ENCODE measurements at regions not wholly inside any gene's neighbourhood (a gene's known extent, or its start where the extent isn't known, plus 50 kb on each side); places are given as distances from the start of the nearest gene placed in this dataset.

DNA sequence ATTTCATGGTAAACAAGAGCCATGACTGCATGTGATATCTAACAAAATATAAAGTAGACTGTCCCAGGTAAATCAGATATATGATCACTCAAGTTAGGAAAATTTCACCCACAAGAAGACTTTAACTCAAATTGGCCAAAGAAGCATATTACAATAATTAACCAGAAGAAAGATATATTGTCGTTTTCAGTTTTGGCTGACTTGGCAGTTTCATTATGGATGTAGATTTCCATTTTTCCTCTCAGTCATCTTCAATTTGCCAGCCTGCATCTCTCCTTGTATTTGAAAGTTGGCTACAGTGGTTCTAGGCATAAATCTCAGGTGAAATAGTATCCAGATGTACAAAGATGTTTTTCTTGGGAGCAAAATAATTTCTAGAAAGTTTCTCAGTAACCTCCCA is 761.6 kb downstream of the LRFN5 start:
- Histone ChIP-seq H3K9ac (ENCODE audit: low read length) (no peak overlapping the region), H3K23ac (ENCODE audit: low read length in 2 of 2) (no peak overlapping the region), H3K14ac (ENCODE audit: low read length in 2 of 2) (no peak overlapping the region), H2BK12ac (ENCODE audit: low read length in 2 of 2) (no peak overlapping the region), H3K18ac (ENCODE audit: low read depth in 1 of 2, low read length in 2 of 2) (no peak overlapping the region), H3K27me3 (ENCODE audit: control insufficient read depth in 1 of 2, insufficient read depth in 1 of 2, low read length in 2 of 2) (no peaks in the 10 kb centered on the region), H3K36me3 (ENCODE audit: control insufficient read depth in 1 of 2, insufficient read depth in 2 of 2, low read depth in 1 of 2, low read length in 2 of 2) (no peaks in the 10 kb centered on the region), H4K91ac (ENCODE audit: low read length) (no peak overlapping the region), H2BK5ac (ENCODE audit: low read depth, low read length, poor library complexity, severe bottlenecking) (no peak overlapping the region), H3K4ac (ENCODE audit: low read depth in 1 of 2, low read length in 2 of 2) (no peak overlapping the region), H3K9me3 (ENCODE audit: control insufficient read depth, low read length) (no peaks in the 10 kb centered on the region), H2BK120ac (ENCODE audit: low read depth, low read length) (no peak overlapping the region), H4K8ac (ENCODE audit: low read length) (no peak overlapping the region), H3K79me1 (replicated peaks; ENCODE audit: low read length, poor library complexity, severe bottlenecking) (no peaks in the 10 kb centered on the region), H3K4me3 (ENCODE audit: insufficient read depth in 1 of 2, low read depth in 1 of 2, low read length in 2 of 2) (no peak overlapping the region), H2AK5ac (ENCODE audit: low read length, severe bottlenecking) (no peak overlapping the region), H2AFZ (ENCODE audit: low read depth, low read length) (no peak overlapping the region), H3K4me1 (ENCODE audit: control insufficient read depth, insufficient read depth, low read depth, low read length) (no peaks in the 10 kb centered on the region), H3K27ac (ENCODE audit: low read length, poor library complexity, severe bottlenecking) (no peak overlapping the region), H2BK15ac (ENCODE audit: low read depth, poor library complexity, severe bottlenecking) (no peak overlapping the region), H3K4me2 (ENCODE audit: low read length, poor library complexity, severe bottlenecking) (no peak overlapping the region)
- no peak for DNase-seq
- WGBS: no CpG with 5 or more reads among the region's 1 CpG

DNA sequence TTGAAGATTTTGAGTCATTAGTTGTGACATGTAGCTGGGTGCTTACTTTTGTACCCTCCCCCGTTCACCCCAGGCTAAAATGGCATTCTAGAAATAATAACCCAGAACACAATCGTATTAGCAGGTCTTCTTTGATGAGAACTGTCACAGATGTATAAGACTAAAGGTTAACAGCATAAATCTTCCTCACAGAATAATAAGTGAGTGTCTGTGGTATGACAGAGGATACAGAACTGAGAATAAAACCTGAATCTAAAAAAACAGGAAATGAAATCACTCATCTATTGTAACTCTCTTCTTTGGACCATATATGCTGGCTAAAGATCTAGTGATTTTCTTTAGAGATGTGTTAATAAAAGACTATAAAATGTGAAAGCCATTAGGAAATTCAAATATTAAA is 746.6 kb downstream of the LRFN5 start:
- Histone ChIP-seq H3K4me1 (ENCODE audit: control insufficient read depth, insufficient read depth, low read depth, low read length) (no peaks in the 10 kb centered on the region), H2BK15ac (ENCODE audit: low read depth, poor library complexity, severe bottlenecking) (no peak overlapping the region), H3K9ac (ENCODE audit: low read length) (no peak overlapping the region), H2AFZ (ENCODE audit: low read depth, low read length) (no peak overlapping the region), H4K91ac (ENCODE audit: low read length) (no peak overlapping the region), H2BK120ac (ENCODE audit: low read depth, low read length) (no peak overlapping the region), H3K4me3 (ENCODE audit: insufficient read depth in 1 of 2, low read depth in 1 of 2, low read length in 2 of 2) (no peak overlapping the region), H3K14ac (ENCODE audit: low read length in 2 of 2) (no peak overlapping the region), H3K18ac (ENCODE audit: low read depth in 1 of 2, low read length in 2 of 2) (no peak overlapping the region), H3K79me1 (replicated peaks; ENCODE audit: low read length, poor library complexity, severe bottlenecking) (no peaks in the 10 kb centered on the region), H2BK12ac (ENCODE audit: low read length in 2 of 2) (no peak overlapping the region), H3K27ac (ENCODE audit: low read length, poor library complexity, severe bottlenecking) (no peak overlapping the region), H2BK5ac (ENCODE audit: low read depth, low read length, poor library complexity, severe bottlenecking) (no peak overlapping the region), H3K4me2 (ENCODE audit: low read length, poor library complexity, severe bottlenecking) (no peak overlapping the region), H3K9me3 (ENCODE audit: control insufficient read depth, low read length) (no peaks in the 10 kb centered on the region), H3K4ac (ENCODE audit: low read depth in 1 of 2, low read length in 2 of 2) (no peak overlapping the region), H3K23ac (ENCODE audit: low read length in 2 of 2) (no peak overlapping the region), H3K27me3 (ENCODE audit: control insufficient read depth in 1 of 2, insufficient read depth in 1 of 2, low read length in 2 of 2) (no peaks in the 10 kb centered on the region), H3K36me3 (ENCODE audit: control insufficient read depth in 1 of 2, insufficient read depth in 2 of 2, low read depth in 1 of 2, low read length in 2 of 2) (no peaks in the 10 kb centered on the region), H4K8ac (ENCODE audit: low read length) (no peak overlapping the region), H2AK5ac (ENCODE audit: low read length, severe bottlenecking) (no peak overlapping the region)
- no peak for DNase-seq
- WGBS: no CpG with 5 or more reads among the region's 2 CpGs

DNA sequence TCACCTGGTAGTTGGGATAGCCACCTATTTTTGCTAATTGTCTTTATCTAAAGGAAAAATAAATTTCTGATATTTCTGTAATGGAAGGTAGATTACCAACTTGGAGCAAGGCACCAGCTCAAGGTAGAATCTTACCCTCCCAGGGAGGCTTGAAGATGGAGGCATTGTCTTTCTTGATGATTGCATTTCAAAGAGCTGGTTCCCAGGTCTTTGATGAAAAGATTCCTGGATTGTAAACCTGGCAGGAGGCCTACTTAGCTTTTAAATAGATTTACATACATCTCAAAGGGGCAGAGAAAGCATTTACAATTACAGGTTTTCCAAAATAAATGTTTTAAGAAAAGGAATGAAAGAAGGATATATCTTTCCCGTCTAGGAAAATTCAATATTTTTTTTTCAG is 729.2 kb downstream of the LRFN5 start:
- Histone ChIP-seq H3K18ac (ENCODE audit: low read depth in 1 of 2, low read length in 2 of 2) (no peak overlapping the region), H3K27ac (ENCODE audit: low read length, poor library complexity, severe bottlenecking) (no peak overlapping the region), H3K4me3 (ENCODE audit: insufficient read depth in 1 of 2, low read depth in 1 of 2, low read length in 2 of 2) (no peak overlapping the region), H3K4ac (ENCODE audit: low read depth in 1 of 2, low read length in 2 of 2) (no peak overlapping the region), H2BK120ac (ENCODE audit: low read depth, low read length) (no peak overlapping the region), H3K79me1 (replicated peaks; ENCODE audit: low read length, poor library complexity, severe bottlenecking) (no peaks in the 10 kb centered on the region), H3K14ac (ENCODE audit: low read length in 2 of 2) (no peak overlapping the region), H2BK15ac (ENCODE audit: low read depth, poor library complexity, severe bottlenecking) (no peak overlapping the region), H3K36me3 (ENCODE audit: control insufficient read depth in 1 of 2, insufficient read depth in 2 of 2, low read depth in 1 of 2, low read length in 2 of 2) (no peaks in the 10 kb centered on the region), H3K27me3 (ENCODE audit: control insufficient read depth in 1 of 2, insufficient read depth in 1 of 2, low read length in 2 of 2) (no peaks in the 10 kb centered on the region), H2AFZ (ENCODE audit: low read depth, low read length) (no peak overlapping the region), H3K9ac (ENCODE audit: low read length) (no peak overlapping the region), H4K8ac (ENCODE audit: low read length) (no peak overlapping the region), H2BK5ac (ENCODE audit: low read depth, low read length, poor library complexity, severe bottlenecking) (no peak overlapping the region), H3K4me2 (ENCODE audit: low read length, poor library complexity, severe bottlenecking) (no peak overlapping the region), H2AK5ac (ENCODE audit: low read length, severe bottlenecking) (no peak overlapping the region), H2BK12ac (ENCODE audit: low read length in 2 of 2) (no peak overlapping the region), H3K4me1 (ENCODE audit: control insufficient read depth, insufficient read depth, low read depth, low read length) (no peaks in the 10 kb centered on the region), H3K9me3 (ENCODE audit: control insufficient read depth, low read length) (no peaks in the 10 kb centered on the region), H4K91ac (ENCODE audit: low read length) (no peak overlapping the region), H3K23ac (ENCODE audit: low read length in 2 of 2) (no peak overlapping the region)
- no peak for DNase-seq
- WGBS: no CpG with 5 or more reads among the region's 1 CpG

- Histone ChIP-seq H3K23ac (ENCODE audit: low read length in 2 of 2) (no peak overlapping the region), H3K79me1 (replicated peaks; ENCODE audit: low read length, poor library complexity, severe bottlenecking) (no peaks in the 10 kb centered on the region), H2BK120ac (ENCODE audit: low read depth, low read length) (no peak overlapping the region), H3K9ac (ENCODE audit: low read length) (no peak overlapping the region), H3K36me3 (ENCODE audit: control insufficient read depth in 1 of 2, insufficient read depth in 2 of 2, low read depth in 1 of 2, low read length in 2 of 2) (no peaks in the 10 kb centered on the region), H3K18ac (ENCODE audit: low read depth in 1 of 2, low read length in 2 of 2) (no peak overlapping the region), H3K4me1 (ENCODE audit: control insufficient read depth, insufficient read depth, low read depth, low read length) (no peaks in the 10 kb centered on the region), H3K9me3 (ENCODE audit: control insufficient read depth, low read length) (no peaks in the 10 kb centered on the region), H2AK5ac (ENCODE audit: low read length, severe bottlenecking) (no peak overlapping the region), H3K27me3 (ENCODE audit: control insufficient read depth in 1 of 2, insufficient read depth in 1 of 2, low read length in 2 of 2) (no peaks in the 10 kb centered on the region), H4K91ac (ENCODE audit: low read length) (no peak overlapping the region), H2BK5ac (ENCODE audit: low read depth, low read length, poor library complexity, severe bottlenecking) (no peak overlapping the region), H2AFZ (ENCODE audit: low read depth, low read length) (no peak overlapping the region), H2BK15ac (ENCODE audit: low read depth, poor library complexity, severe bottlenecking) (no peak overlapping the region), H3K4me2 (ENCODE audit: low read length, poor library complexity, severe bottlenecking) (no peak overlapping the region), H4K8ac (ENCODE audit: low read length) (no peak overlapping the region), H3K14ac (ENCODE audit: low read length in 2 of 2) (no peak overlapping the region), H2BK12ac (ENCODE audit: low read length in 2 of 2) (no peak overlapping the region), H3K4me3 (ENCODE audit: insufficient read depth in 1 of 2, low read depth in 1 of 2, low read length in 2 of 2) (no peak overlapping the region), H3K27ac (ENCODE audit: low read length, poor library complexity, severe bottlenecking) (no peak overlapping the region), H3K4ac (ENCODE audit: low read depth in 1 of 2, low read length in 2 of 2) (no peak overlapping the region)
- no peak for DNase-seq
- WGBS: 100% methylated on average over 2 of the region's 2 CpGs
These were observed 728.3 kb downstream of the LRFN5 start for GRCh38 chr14:42334931-42335330.

Data from mesenchymal stem cell (in vitro differentiated cells and primary cell).